Stimulated activated CD8-positive, alpha-beta memory T cell treated with anti-CD3 and anti-CD28 coated beads, Interleukin-12 subunit alpha, Interleukin-12 subunit beta, amount 100 ng/mL, for 4 hours (primary cell): ENCODE measurements at regions not wholly inside any gene's neighbourhood (a gene's known extent, or its start where the extent isn't known, plus 50 kb on each side); places are given as distances from the start of the nearest gene placed in this dataset.

Experiments used
- DNase-seq: peaks from one replicate; pipeline ENCODE4 v3.0.0-alpha.2; 2020; ENCODE audit warnings: low read depth

DNA sequence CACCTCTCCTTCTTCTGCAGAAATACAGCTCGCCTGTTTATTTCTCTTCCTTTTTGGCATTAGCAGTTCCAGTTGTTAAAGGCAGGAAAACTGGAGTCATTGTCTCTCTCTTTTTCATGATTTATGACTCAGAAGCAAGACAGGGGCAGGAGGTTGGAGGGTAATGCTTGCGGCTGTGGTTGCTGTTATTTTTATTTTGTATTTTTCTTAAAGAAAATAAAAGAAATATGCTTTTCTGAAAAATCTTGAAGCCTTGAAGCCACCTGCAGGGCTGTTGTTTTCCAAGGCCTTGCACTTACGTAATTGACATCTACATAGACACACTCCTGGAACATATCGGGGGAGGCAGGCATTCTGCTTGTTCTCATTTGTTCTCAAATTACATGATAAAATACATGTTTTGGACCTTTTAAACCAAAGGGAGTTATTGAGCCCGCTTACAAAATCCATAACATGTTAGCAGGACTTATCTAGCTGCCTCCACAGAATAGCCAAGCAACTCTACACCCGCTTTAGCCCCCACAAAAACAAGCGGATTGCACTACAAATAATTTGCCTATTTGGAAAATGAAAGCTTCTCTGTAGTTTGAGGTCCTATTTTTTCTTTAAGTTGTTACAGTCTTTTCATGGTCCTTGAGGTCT, 1004.6 kb upstream of the NR2F2 start:
- DNase-seq, result no peak

GRCh38 chr15:95326431-95327182, 1003.9 kb upstream of the NR2F2 start:
- DNase-seq, result no peak

DNA sequence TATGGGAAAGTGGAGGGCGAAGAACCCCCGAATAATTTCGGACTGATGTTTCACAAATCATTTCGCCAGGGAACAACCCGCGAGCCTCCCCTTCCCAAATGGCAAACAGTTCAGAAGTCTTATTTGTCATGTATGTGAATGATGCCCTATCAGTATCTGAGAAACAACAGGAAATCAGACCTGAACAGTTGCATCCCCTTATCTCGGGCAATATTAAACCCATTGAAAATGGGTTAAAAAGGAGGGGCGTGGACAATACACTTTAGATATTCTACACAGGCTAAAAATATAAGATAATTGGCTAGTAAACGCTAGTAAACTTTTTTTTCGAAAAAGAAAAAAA, 1003.3 kb upstream of the NR2F2 start:
- DNase-seq, result no peak

GRCh38 chr15:95327661-95328060, 1002.8 kb upstream of the NR2F2 start:
- no peak for DNase-seq

- no peak for DNase-seq
Measured at GRCh38 chr15:95328559-95328958, 1001.9 kb upstream of the NR2F2 start.

DNA sequence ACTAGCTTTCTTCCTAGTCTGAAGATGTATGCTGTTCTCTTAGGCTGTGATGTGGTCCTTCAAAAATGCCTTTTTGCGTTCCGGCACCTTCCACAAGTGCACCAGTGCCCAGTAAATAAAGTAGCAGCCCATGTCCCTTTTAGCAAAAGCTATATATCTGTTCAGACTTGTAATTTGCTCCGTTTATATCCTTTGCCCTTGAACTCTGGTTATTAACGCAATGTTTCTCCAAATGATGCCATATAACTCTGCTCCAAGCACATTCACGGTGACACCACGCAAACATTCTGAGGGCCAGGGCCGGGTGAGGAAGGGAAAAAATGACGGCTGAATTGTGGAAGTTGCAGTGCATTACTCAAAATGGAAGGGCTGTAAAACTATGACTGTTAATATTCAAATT, 1001.1 kb upstream of the NR2F2 start:
- DNase-seq, result no peak

DNA sequence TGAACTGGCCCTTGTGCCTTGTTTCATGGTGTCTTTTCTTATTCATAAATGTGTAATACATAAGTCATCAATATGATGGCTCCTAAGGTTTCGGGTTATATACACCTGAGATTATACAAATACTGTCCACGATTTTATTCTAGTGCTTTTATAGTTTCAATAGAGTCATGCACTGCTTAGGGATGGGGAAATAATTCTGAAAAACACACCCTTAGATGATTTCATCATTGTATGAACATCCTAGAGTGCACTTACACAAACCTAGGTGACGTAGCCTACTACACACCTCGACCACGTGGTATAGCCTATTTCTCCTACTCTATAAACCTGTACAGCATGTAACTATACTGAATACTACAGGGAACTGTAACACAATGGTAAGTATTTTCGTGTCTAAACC, 988.8 kb upstream of the NR2F2 start:
- DNase-seq, result no peak

DNA sequence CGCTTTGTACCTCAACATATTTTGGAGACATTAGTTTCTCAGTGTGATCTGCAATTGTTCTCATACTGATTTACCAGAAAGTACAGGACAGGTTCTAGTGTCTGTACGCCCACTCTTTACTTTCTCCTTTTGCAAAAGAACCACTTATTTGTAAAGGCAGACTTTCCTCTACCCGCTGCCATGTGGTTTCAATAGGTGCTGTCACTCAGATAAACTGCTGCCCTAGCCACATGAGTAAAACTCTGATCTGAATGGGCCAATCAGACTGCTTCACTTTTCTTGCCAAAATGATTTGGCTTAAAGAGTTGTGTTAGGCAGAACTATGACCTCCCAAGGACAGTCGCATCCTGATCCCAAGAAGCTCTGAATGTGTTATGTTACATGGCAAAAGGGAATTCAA, 984.6 kb upstream of the NR2F2 start:
- no peak for DNase-seq

- DNase-seq, result no peak
Measured at GRCh38 chr15:95346721-95347475, 983.6 kb upstream of the NR2F2 start.

- DNase-seq, result no peak
Measured at GRCh38 chr15:95347837-95348236, 982.7 kb upstream of the NR2F2 start.

GRCh38 chr15:95350908-95351307, 979.6 kb upstream of the NR2F2 start:
- no peak for DNase-seq

GRCh38 chr15:95352631-95353187, 977.8 kb upstream of the NR2F2 start:
- DNase-seq, result no peak

- DNase-seq, result no peak
Measured at GRCh38 chr15:95353512-95353911, 977.0 kb upstream of the NR2F2 start.

- no peak for DNase-seq
Measured at GRCh38 chr15:95359966-95360365, 970.5 kb upstream of the NR2F2 start.

DNA sequence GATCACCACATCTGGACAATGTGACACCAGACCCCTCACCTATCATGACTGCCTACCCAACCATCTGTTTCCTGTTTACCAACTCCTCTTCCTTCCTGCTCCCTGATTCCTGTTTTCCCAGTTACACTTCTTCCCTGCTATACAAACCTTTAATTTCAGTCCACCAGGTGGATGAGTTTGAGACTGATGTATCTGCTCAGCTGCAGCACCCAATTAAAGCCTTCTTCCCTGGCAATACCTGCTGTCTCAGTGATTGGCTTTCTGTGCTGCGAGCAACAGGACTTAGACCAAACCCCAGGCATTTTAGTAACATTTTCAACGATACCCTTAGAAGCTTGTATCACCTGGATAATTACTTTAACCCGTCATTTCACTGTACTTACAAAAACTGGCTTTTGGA, 968.2 kb upstream of the NR2F2 start:
- DNase-seq, result no peak

- no peak for DNase-seq
Measured at GRCh38 chr15:95363646-95364045, 966.9 kb upstream of the NR2F2 start.

DNA sequence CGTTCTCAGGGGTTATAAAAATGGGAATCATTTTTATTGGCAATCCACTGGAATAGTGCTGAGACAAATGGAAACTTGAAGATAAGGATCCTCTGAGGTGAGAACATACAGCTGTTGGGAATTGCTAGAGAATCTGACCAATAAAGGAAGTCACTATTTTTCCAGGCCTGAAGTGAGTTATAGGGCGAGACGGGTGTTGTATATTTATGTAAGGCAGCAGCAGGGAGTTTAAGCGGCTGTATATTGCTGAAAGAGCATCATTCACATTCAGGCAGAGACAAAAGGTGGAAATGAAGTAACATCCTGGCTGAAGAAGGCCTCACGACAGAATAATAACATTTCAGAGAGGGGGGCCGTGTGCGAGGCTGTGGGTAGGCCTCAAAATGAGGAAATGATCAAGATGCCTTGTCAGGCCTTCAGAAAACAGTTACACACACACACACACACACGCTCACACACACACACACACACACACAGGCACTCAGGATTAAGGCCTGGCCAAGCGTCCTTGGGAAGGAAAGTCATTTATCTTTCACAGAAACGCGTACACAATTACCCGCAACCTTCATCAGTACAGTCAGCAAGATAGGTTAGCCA, 964.9 kb upstream of the NR2F2 start:
- no peak for DNase-seq

- no peak for DNase-seq
Measured at GRCh38 chr15:95368191-95368590, 962.3 kb upstream of the NR2F2 start.

GRCh38 chr15:95368755-95369601, 961.5 kb upstream of the NR2F2 start:
- DNase-seq, result no peak

GRCh38 chr15:95370291-95370690, 960.2 kb upstream of the NR2F2 start:
- no peak for DNase-seq

- DNase-seq, result no peak
Measured at GRCh38 chr15:95371664-95372063, 958.8 kb upstream of the NR2F2 start.

- no peak for DNase-seq
Measured at GRCh38 chr15:95375281-95375680, 955.2 kb upstream of the NR2F2 start.
